ENCODE measurements at regions not wholly inside any gene's neighbourhood (a gene's known extent, or its start where the extent isn't known, plus 50 kb on each side); places are given as distances from the start of the nearest gene placed in this dataset.

DNA sequence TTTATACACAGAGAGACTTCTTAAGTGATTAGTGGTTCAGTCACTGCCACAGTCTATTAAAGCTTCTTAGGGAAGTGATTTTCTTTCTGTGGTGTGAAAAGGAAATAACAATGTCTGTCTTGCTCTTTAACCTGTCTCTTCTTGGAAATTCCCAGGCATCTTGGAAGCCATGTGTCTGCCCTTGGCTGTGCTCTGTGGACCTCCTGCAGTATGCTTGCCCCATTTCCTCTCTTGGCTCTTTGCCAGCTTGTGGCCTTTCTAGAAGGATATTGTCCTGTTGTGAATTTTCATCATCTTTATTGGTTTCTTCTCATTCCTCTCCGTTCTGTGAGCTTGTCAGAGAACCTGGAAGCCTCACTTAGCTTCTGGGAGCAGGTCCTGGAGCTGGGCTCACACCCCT lies 338.4 kb upstream of the C2CD4B start:
- ChIA-PET POLR2A (ENCODE audit: low non-redundant PET) (no interaction called here), CTCF (no interaction called here)
- H3K36me3 ChIP-seq (ENCODE audit: insufficient read depth, low read length, poor library complexity, severe bottlenecking), result no peaks in the 10 kb centered on the region
- H3K27ac ChIP-seq (ENCODE audit: low read depth, low read length, poor library complexity, severe bottlenecking), result no peak overlapping the region
- DNase-seq (ENCODE audit: low spot score), result peak; percentile 66
- H3K4me3 ChIP-seq (ENCODE audit: low read depth, low read length, poor library complexity, severe bottlenecking), result no peak overlapping the region
- no peak for TF ChIP-seq EZH2 (IDR thresholded peaks at IDR 0.05; ENCODE audit: borderline replicate concordance, low read depth, low read length, poor library complexity, severe bottlenecking)
- TF ChIP-seq, protein P1, sequence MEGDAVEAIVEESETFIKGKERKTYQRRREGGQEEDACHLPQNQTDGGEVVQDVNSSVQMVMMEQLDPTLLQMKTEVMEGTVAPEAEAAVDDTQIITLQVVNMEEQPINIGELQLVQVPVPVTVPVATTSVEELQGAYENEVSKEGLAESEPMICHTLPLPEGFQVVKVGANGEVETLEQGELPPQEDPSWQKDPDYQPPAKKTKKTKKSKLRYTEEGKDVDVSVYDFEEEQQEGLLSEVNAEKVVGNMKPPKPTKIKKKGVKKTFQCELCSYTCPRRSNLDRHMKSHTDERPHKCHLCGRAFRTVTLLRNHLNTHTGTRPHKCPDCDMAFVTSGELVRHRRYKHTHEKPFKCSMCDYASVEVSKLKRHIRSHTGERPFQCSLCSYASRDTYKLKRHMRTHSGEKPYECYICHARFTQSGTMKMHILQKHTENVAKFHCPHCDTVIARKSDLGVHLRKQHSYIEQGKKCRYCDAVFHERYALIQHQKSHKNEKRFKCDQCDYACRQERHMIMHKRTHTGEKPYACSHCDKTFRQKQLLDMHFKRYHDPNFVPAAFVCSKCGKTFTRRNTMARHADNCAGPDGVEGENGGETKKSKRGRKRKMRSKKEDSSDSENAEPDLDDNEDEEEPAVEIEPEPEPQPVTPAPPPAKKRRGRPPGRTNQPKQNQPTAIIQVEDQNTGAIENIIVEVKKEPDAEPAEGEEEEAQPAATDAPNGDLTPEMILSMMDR (conservative IDR thresholded peaks at IDR 0.05; ENCODE audit: low read depth, low read length), result no peak
- H3K4me1 ChIP-seq (ENCODE audit: insufficient read depth, low read length, poor library complexity, severe bottlenecking), result peaks cover 22% of the 10 kb centered on the region
- intact Hi-C loops (cut with micrococcal nuclease; ENCODE audit: unreplicated experiment), result no loop called here
- no TSS peak for BruUV-seq (replicated peaks)
- H3K9me3 ChIP-seq (ENCODE audit: low read depth, low read length, poor library complexity, severe bottlenecking), result no peaks in the 10 kb centered on the region
- H3K27me3 ChIP-seq (replicated peaks; ENCODE audit: insufficient read depth, low read depth, low read length, poor library complexity), result no peaks in the 10 kb centered on the region

DNA sequence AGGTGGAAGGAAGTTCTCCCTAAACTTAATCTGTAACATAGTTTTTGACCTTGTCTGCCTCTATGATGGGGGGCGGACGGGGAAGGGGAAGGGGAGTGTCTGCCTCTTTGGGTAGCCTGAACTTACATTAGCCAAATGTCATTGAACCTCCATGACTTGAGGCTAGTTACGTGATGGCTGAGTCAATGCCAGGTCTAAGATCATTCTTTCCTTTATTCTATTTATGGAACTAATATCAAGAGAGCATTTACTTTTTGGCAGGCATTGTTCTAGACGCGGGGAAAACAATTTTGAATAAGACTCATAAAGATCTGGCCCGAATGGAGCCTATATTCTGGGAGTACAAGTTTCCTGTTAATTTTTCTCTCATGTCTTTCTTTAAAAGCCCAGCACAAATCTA lies 340.7 kb upstream of the C2CD4B start:
- TF ChIP-seq, protein P1 (conservative IDR thresholded peaks at IDR 0.05; ENCODE audit: low read depth, low read length), result no peak
- TF ChIP-seq EZH2 (IDR thresholded peaks at IDR 0.05; ENCODE audit: borderline replicate concordance, low read depth, low read length, poor library complexity, severe bottlenecking), result no peak
- intact Hi-C loops (cut with micrococcal nuclease; ENCODE audit: unreplicated experiment), result no loop called here
- ChIA-PET POLR2A (ENCODE audit: low non-redundant PET) (no interaction called here), CTCF (no interaction called here)
- BruUV-seq (replicated peaks), result no TSS peak
- Histone ChIP-seq H3K27me3 (replicated peaks; ENCODE audit: insufficient read depth, low read depth, low read length, poor library complexity) (no peaks in the 10 kb centered on the region), H3K4me3 (ENCODE audit: low read depth, low read length, poor library complexity, severe bottlenecking) (no peak overlapping the region), H3K4me1 (ENCODE audit: insufficient read depth, low read length, poor library complexity, severe bottlenecking) (peaks cover 22% of the 10 kb centered on the region), H3K9me3 (ENCODE audit: low read depth, low read length, poor library complexity, severe bottlenecking) (no peaks in the 10 kb centered on the region), H3K36me3 (ENCODE audit: insufficient read depth, low read length, poor library complexity, severe bottlenecking) (no peaks in the 10 kb centered on the region), H3K27ac (ENCODE audit: low read depth, low read length, poor library complexity, severe bottlenecking) (no peak overlapping the region)
- DNase-seq (ENCODE audit: low spot score), result no peak

DNA sequence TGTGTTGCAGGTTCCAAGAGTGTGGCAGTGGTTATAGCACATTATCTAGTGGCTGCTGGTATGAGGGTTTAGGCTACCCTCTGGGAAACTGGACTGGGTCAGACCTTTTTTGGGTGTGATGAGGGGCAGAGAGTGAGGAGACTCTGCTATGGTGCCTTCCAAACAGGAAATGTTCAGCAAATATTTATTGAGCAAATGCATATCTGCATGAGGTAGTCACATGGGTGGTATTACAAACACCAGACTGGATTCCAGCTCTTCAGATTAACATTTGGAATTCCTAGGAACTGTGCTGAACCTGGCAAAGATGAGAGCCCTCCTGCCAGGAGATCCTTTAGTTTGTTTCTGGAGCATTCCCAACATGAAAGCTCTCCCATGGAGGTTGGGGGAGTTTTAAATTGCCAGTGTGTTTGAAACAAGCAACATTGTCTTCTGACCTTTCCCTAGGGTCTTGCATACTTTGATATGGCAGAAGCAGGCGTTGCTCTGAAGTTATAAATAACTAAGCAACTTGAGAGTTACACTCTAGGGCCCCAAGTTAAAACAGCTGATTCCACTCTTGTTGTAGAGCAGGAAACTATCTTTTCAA lies 341.2 kb upstream of the C2CD4B start:
- Histone ChIP-seq H3K9me3 (ENCODE audit: low read depth, low read length, poor library complexity, severe bottlenecking) (no peaks in the 10 kb centered on the region), H3K27me3 (replicated peaks; ENCODE audit: insufficient read depth, low read depth, low read length, poor library complexity) (no peaks in the 10 kb centered on the region), H3K36me3 (ENCODE audit: insufficient read depth, low read length, poor library complexity, severe bottlenecking) (no peaks in the 10 kb centered on the region), H3K4me1 (ENCODE audit: insufficient read depth, low read length, poor library complexity, severe bottlenecking) (peaks cover 22% of the 10 kb centered on the region), H3K4me3 (ENCODE audit: low read depth, low read length, poor library complexity, severe bottlenecking) (no peak overlapping the region), H3K27ac (ENCODE audit: low read depth, low read length, poor library complexity, severe bottlenecking) (no peak overlapping the region)
- DNase-seq (ENCODE audit: low spot score), result peak; percentile 14
- POLR2A ChIA-PET (ENCODE audit: low non-redundant PET), result no interaction called here
- CTCF ChIA-PET, result no interaction called here
- BruUV-seq (replicated peaks), result no TSS peak
- no peak for TF ChIP-seq EZH2 (IDR thresholded peaks at IDR 0.05; ENCODE audit: borderline replicate concordance, low read depth, low read length, poor library complexity, severe bottlenecking)
- TF ChIP-seq, protein P1 (conservative IDR thresholded peaks at IDR 0.05; ENCODE audit: low read depth, low read length), result no peak
- intact Hi-C loops (cut with micrococcal nuclease; ENCODE audit: unreplicated experiment), result no loop called here

Measured in A673 (cell line).